Heart left ventricle (tissue), 13 donors: ENCODE measurements at regions not wholly inside any gene's neighbourhood (a gene's known extent, or its start where the extent isn't known, plus 50 kb on each side); places are given as distances from the start of the nearest gene placed in this dataset.

Source experiments
- CTCF ChIP-seq, 12 donors: fragments of 200-600 bp; sonication (generic) in 4 of 12; IDR thresholded peaks; one replicate each; pipeline versions ENCODE4 v1.5.0 to v1.8.0; 2018 to 2022; ENCODE audit warnings: antibody characterized with exemption in 12 of 12, mild to moderate bottlenecking in 5 of 12
- POLR2A ChIP-seq, 2 donors: fragments of 450-650 bp; IDR thresholded peaks; one replicate each; pipeline ENCODE4 v1.6.1; 2017; ENCODE audit warnings: antibody characterized with exemption in 2 of 2, mild to moderate bottlenecking in 2 of 2, moderate library complexity in 2 of 2
- donor health status: ischemic (EF 13 %, LVEDD 7.1; RV severe dilation, severe dysfunction).
- donor health status: DM: no; HTN: yes; CAD: no.
- donor health status: DM: no; HTN: no; CAD: no.
- donor health status: ischemic (EF 25% LVEDD 6.9; RV normal size, moderate dysfunction).
- donor health status: ischemic (EF 25% LVEDD 5.7; RV mildly dilated, moderate dysfunction).
- donor health status: ischemic (EF 35%, LVEDD 5.7; RV mildly dilated, moderate dysfunction).
- donor health status: nonischemic (EF 11% LVEDD 7.7; RV severe dilation, severe dysfunction).
- donor health status: DM: yes; HTN: yes; CAD: no.
- donor health status: PGD.
- donor health status: ischemic (EF 29% LVEDD 5.4; RV normal size, mild dysfunction).
- donor health status: nonischemic (EF 23%, LVEDD 6.1; RV moderate dilation, normal function).

DNA sequence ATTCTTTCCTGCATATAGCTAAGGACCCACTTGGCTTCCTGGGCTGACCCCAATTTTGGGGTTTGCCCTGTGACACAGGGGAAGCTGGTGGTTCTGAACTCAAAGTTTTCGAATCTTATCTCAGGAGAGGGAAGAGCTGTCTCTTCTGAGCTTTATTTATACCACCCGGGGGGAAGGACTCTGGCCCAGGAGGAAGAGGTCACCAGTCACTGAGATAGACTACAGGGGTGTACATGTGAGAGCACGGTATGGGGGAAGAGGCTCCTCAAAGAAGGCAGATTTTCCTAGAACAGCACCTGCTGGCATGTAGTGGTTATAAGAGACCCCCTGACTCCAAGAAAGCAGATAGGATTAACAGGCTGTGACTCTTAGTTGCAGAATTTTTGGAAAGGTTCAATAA is 101.8 kb upstream of the ELMO1 start:
- no peak for TF ChIP-seq CTCF (IDR thresholded peaks at IDR 0.05)
- no peak for TF ChIP-seq POLR2A (IDR thresholded peaks at IDR 0.05)
